ENCODE measurements at regions not wholly inside any gene's neighbourhood (a gene's known extent, or its start where the extent isn't known, plus 50 kb on each side); places are given as distances from the start of the nearest gene placed in this dataset.

- no peaks in the 10 kb centered on the region for H3K4me1 ChIP-seq (ENCODE audit: insufficient read depth, low read length, severe bottlenecking)
- no peaks in the 10 kb centered on the region for H4K20me1 ChIP-seq (ENCODE audit: insufficient read depth, low read length)
- no peaks in the 10 kb centered on the region for H3K9me2 ChIP-seq (ENCODE audit: low read depth, low read length)
- no peak overlapping the region for H3K27ac ChIP-seq (ENCODE audit: low read depth, low read length, poor library complexity, severe bottlenecking)
- TF ChIP-seq CTCF (IDR thresholded peaks at IDR 0.05; ENCODE audit: low read length): no peak
- no peak for TF ChIP-seq EZH2 (IDR thresholded peaks at IDR 0.05; ENCODE audit: borderline replicate concordance, low read length)
- no peaks in the 10 kb centered on the region for H3K27me3 ChIP-seq (ENCODE audit: insufficient read depth, low read length)
- H3K36me3 ChIP-seq (ENCODE audit: insufficient read depth, low read length): no peaks in the 10 kb centered on the region
- H3K9me3 ChIP-seq (ENCODE audit: low read length): no peaks in the 10 kb centered on the region
- H3K4me3 ChIP-seq (ENCODE audit: low read depth, low read length, poor library complexity, severe bottlenecking): no peak overlapping the region
- no peak overlapping the region for H2AFZ ChIP-seq (ENCODE audit: low read length)
- no peak overlapping the region for H3K9ac ChIP-seq (ENCODE audit: low read length)
- H3K4me2 ChIP-seq (ENCODE audit: low read length): no peak overlapping the region
- no peaks in the 10 kb centered on the region for H3K79me2 ChIP-seq (ENCODE audit: insufficient read depth, low read length)
- no peaks in the 10 kb centered on the region for H3F3A ChIP-seq (ENCODE audit: insufficient read depth, low read length)
Measured at GRCh38 chr13:109345433-109345941, 440.9 kb downstream of the IRS2 start.

- H3K9me3 ChIP-seq (ENCODE audit: low read length): no peaks in the 10 kb centered on the region
- no peaks in the 10 kb centered on the region for H3K36me3 ChIP-seq (ENCODE audit: insufficient read depth, low read length)
- no peak overlapping the region for H3K4me3 ChIP-seq (ENCODE audit: low read depth, low read length, poor library complexity, severe bottlenecking)
- H3K9ac ChIP-seq (ENCODE audit: low read length): no peak overlapping the region
- TF ChIP-seq EZH2 (IDR thresholded peaks at IDR 0.05; ENCODE audit: borderline replicate concordance, low read length) (no peak), CTCF (IDR thresholded peaks at IDR 0.05; ENCODE audit: low read length) (no peak)
- no peaks in the 10 kb centered on the region for H3K79me2 ChIP-seq (ENCODE audit: insufficient read depth, low read length)
- no peaks in the 10 kb centered on the region for H3K4me1 ChIP-seq (ENCODE audit: insufficient read depth, low read length, severe bottlenecking)
- H4K20me1 ChIP-seq (ENCODE audit: insufficient read depth, low read length): no peaks in the 10 kb centered on the region
- H2AFZ ChIP-seq (ENCODE audit: low read length): no peak overlapping the region
- H3K9me2 ChIP-seq (ENCODE audit: low read depth, low read length): no peaks in the 10 kb centered on the region
- no peak overlapping the region for H3K4me2 ChIP-seq (ENCODE audit: low read length)
- no peaks in the 10 kb centered on the region for H3K27me3 ChIP-seq (ENCODE audit: insufficient read depth, low read length)
- no peak overlapping the region for H3K27ac ChIP-seq (ENCODE audit: low read depth, low read length, poor library complexity, severe bottlenecking)
- H3F3A ChIP-seq (ENCODE audit: insufficient read depth, low read length): no peaks in the 10 kb centered on the region
Measured at GRCh38 chr13:109344552-109345157, 441.7 kb downstream of the IRS2 start.

- Histone ChIP-seq H3K4me1 (ENCODE audit: insufficient read depth, low read length, severe bottlenecking) (no peaks in the 10 kb centered on the region), H3K9me3 (ENCODE audit: low read length) (no peaks in the 10 kb centered on the region), H2AFZ (ENCODE audit: low read length) (no peak overlapping the region), H3K9me2 (ENCODE audit: low read depth, low read length) (no peaks in the 10 kb centered on the region), H3K36me3 (ENCODE audit: insufficient read depth, low read length) (no peaks in the 10 kb centered on the region), H3K4me3 (ENCODE audit: low read depth, low read length, poor library complexity, severe bottlenecking) (no peak overlapping the region), H3K79me2 (ENCODE audit: insufficient read depth, low read length) (no peaks in the 10 kb centered on the region), H3K27me3 (ENCODE audit: insufficient read depth, low read length) (no peaks in the 10 kb centered on the region), H3K9ac (ENCODE audit: low read length) (no peak overlapping the region), H3K27ac (ENCODE audit: low read depth, low read length, poor library complexity, severe bottlenecking) (no peak overlapping the region), H3K4me2 (ENCODE audit: low read length) (no peak overlapping the region), H4K20me1 (ENCODE audit: insufficient read depth, low read length) (no peaks in the 10 kb centered on the region), H3F3A (ENCODE audit: insufficient read depth, low read length) (no peaks in the 10 kb centered on the region)
- TF ChIP-seq EZH2 (IDR thresholded peaks at IDR 0.05; ENCODE audit: borderline replicate concordance, low read length) (no peak), CTCF (IDR thresholded peaks at IDR 0.05; ENCODE audit: low read length) (no peak)
Measured at GRCh38 chr13:109336730-109337129, 449.7 kb downstream of the IRS2 start.
